IMR-90 (cell line): ENCODE measurements at regions not wholly inside any gene's neighbourhood (a gene's known extent, or its start where the extent isn't known, plus 50 kb on each side); places are given as distances from the start of the nearest gene placed in this dataset.

ENCODE experiments used
- ATAC-seq: fragments of 200-7000 bp; cut with Tn5 transposase; 2 replicates; pipeline ENCODE4 v1.9.1; 2020; ENCODE audit warnings: low read depth, mild to moderate bottlenecking, moderate library complexity
- BruUV-seq: library from RNA; stranded (reverse); fragments of 400-500 nt; replicated peaks from 2 replicates; lab custom pipeline; 2021; lab: Mats Ljungman, UMichigan
- CTCF ChIA-PET: fragments of 300-600 bp; formaldehyde crosslinking; extraction: SDS; loops from one replicate; lab custom pipeline; 2021; ENCODE audit warnings: antibody characterized with exemption; lab: Yijun Ruan, JAX
- POLR2A ChIA-PET: fragments of 300-600 bp; sonication (Branson Sonifier 250); formaldehyde crosslinking; loops from one replicate; lab custom pipeline; 2022; ENCODE audit warnings: antibody characterized with exemption; ENCODE audit not compliant: unreplicated experiment; lab: Charles Lee
- DNase-seq: peaks from one replicate; pipeline ENCODE4 v3.0.0; 2013
- H2AFZ ChIP-seq: replicated peaks from 2 replicates; pipeline ENCODE3; 2013; ENCODE audit warnings: low read length, mild to moderate bottlenecking; ENCODE audit not compliant: poor library complexity
- H2AK5ac ChIP-seq: 2 replicates; pipeline ENCODE4 v1.6.1; 2013; ENCODE audit warnings: low read depth, low read length, inconsistent platforms
- H2AK9ac ChIP-seq: replicated peaks from 2 replicates; pipeline ENCODE3; 2013; ENCODE audit warnings: mild to moderate bottlenecking, low read depth, low read length, moderate library complexity; ENCODE audit not compliant: poor library complexity
- H2BK120ac ChIP-seq: 2 replicates; pipeline ENCODE4 v1.6.1; 2013; ENCODE audit warnings: low read depth, low read length, inconsistent platforms
- H2BK15ac ChIP-seq: 3 replicates; pipeline ENCODE4 v1.6.1; 2013; ENCODE audit warnings: low read depth, low read length, inconsistent platforms
- H2BK20ac ChIP-seq: 2 replicates; pipeline ENCODE4 v1.6.1; 2013; ENCODE audit warnings: low read depth, mild to moderate bottlenecking, inconsistent platforms, low read length, moderate library complexity
- H2BK5ac ChIP-seq: 2 replicates; pipeline ENCODE4 v1.6.1; 2013; ENCODE audit warnings: mild to moderate bottlenecking, low read depth, low read length, inconsistent platforms; ENCODE audit not compliant: poor library complexity, severe bottlenecking
- H3K14ac ChIP-seq: replicated peaks from 2 replicates; pipeline ENCODE4 v1.6.1; 2013; ENCODE audit warnings: low read depth, low read length, inconsistent platforms
- H3K18ac ChIP-seq: 2 replicates; pipeline ENCODE4 v1.6.1; 2013; ENCODE audit warnings: low read depth, low read length, control low read depth
- H3K23ac ChIP-seq: 2 replicates; pipeline ENCODE4 v1.6.1; 2013; ENCODE audit warnings: low read depth, low read length, inconsistent platforms
- H3K27ac ChIP-seq: 2 replicates; pipeline ENCODE4 v1.5.1; 2013; ENCODE audit warnings: mild to moderate bottlenecking, control low read depth, low read length; ENCODE audit not compliant: insufficient read depth
- H3K27me3 ChIP-seq: 2 replicates; pipeline ENCODE4 v1.6.1; 2013; ENCODE audit warnings: low read length; ENCODE audit not compliant: control insufficient read depth, insufficient read depth
- H3K36me3 ChIP-seq: 2 replicates; pipeline ENCODE4 v1.6.1; 2013; ENCODE audit warnings: low read length, mixed read lengths; ENCODE audit not compliant: control insufficient read depth, insufficient read depth
- H3K4ac ChIP-seq: 2 replicates; pipeline ENCODE4 v1.6.1; 2013; ENCODE audit warnings: low read depth, low read length, inconsistent platforms
- H3K4me1 ChIP-seq: 2 replicates; pipeline ENCODE4 v1.6.1; 2013; ENCODE audit warnings: low read length, mixed read lengths; ENCODE audit not compliant: control insufficient read depth, insufficient read depth
- H3K4me2 ChIP-seq: 2 replicates; pipeline ENCODE4 v1.6.1; 2013; ENCODE audit warnings: low read depth, mild to moderate bottlenecking, control low read depth, low read length, moderate library complexity
- H3K4me3 ChIP-seq: 2 replicates; pipeline ENCODE4 v1.5.1; 2013; ENCODE audit warnings: low read depth, mild to moderate bottlenecking, control low read depth, low read length, moderate library complexity; ENCODE audit not compliant: insufficient read depth
- H3K56ac ChIP-seq: 2 replicates; pipeline ENCODE4 v1.6.1; 2013; ENCODE audit warnings: low read length, inconsistent platforms; ENCODE audit not compliant: insufficient read depth; ENCODE audit errors: extremely low read depth
- H3K79me1 ChIP-seq, 2 experiments: 2 replicates each; pipeline ENCODE4 v1.6.1; 2013; ENCODE audit warnings: low read length in 2 of 2, inconsistent platforms in 1 of 2, low read depth in 1 of 2
- H3K9ac ChIP-seq: 2 replicates; pipeline ENCODE4 v1.6.1; 2013; ENCODE audit warnings: low read depth, low read length, control low read depth
- H3K9me1 ChIP-seq: 2 replicates; pipeline ENCODE4 v1.6.1; 2013; ENCODE audit warnings: low read length, inconsistent platforms; ENCODE audit not compliant: insufficient read depth
- H3K9me3 ChIP-seq: 2 replicates; pipeline ENCODE4 v1.6.1; 2013; ENCODE audit warnings: low read length; ENCODE audit not compliant: control insufficient read depth, insufficient read depth
- H4K20me1 ChIP-seq: 2 replicates; pipeline ENCODE4 v1.6.1; 2013; ENCODE audit warnings: low read length, inconsistent platforms; ENCODE audit not compliant: insufficient read depth
- H4K5ac ChIP-seq: 2 replicates; pipeline ENCODE4 v1.6.1; 2013; ENCODE audit warnings: mild to moderate bottlenecking, low read depth, low read length, control low read depth
- H4K8ac ChIP-seq, 2 experiments: 2 replicates each; pipeline ENCODE4 v1.6.1; 2013; ENCODE audit warnings: low read depth in 2 of 2, low read length in 2 of 2, control low read depth in 1 of 2, inconsistent platforms in 1 of 2
- H4K91ac ChIP-seq: 2 replicates; pipeline ENCODE4 v1.6.1; 2013; ENCODE audit warnings: low read depth, low read length, inconsistent platforms; ENCODE audit not compliant: insufficient read depth
- CHD1 ChIP-seq: IDR thresholded peaks from 2 replicates; pipeline ENCODE4 v1.6.1; 2012; ENCODE audit warnings: low read depth, low read length, improper control_type of control experiment
- MAZ ChIP-seq: IDR thresholded peaks from 2 replicates; pipeline ENCODE4 v1.6.1; 2012; ENCODE audit warnings: low read depth, mild to moderate bottlenecking, low read length, improper control_type of control experiment, moderate library complexity, borderline replicate concordance
- RAD21 ChIP-seq: IDR thresholded peaks from 2 replicates; pipeline ENCODE4 v1.6.1; 2012; ENCODE audit warnings: low read length, improper control_type of control experiment
- RCOR1 ChIP-seq: IDR thresholded peaks from 2 replicates; pipeline ENCODE4 v1.6.1; 2012; ENCODE audit warnings: mild to moderate bottlenecking, low read length, improper control_type of control experiment; ENCODE audit not compliant: insufficient replicate concordance
- RFX5 ChIP-seq: IDR thresholded peaks from 2 replicates; pipeline ENCODE4 v1.8.0; 2012; ENCODE audit warnings: low read depth, mild to moderate bottlenecking, low read length, moderate library complexity
- WGBS, 2 experiments: methylation state at CpG; one replicate each; pipeline versions ENCODE4 v1.1.5 to v1.1.7; 2013; ENCODE audit warnings: missing lambda C conversion rate in 2 of 2; ENCODE audit not compliant: insufficient read length in 1 of 2; ENCODE audit errors: extremely low coverage in 2 of 2; 5-methylcytosine and 5-hydroxymethylcytosine counted together
- dilution Hi-C: fragments of 300-500 bp; cut with HindIII; formaldehyde crosslinking; loops from one replicate; pipeline ENCODE4 v1.14.3; 2018; ENCODE audit warnings: low sequenced_read_pairs; ENCODE audit not compliant: unreplicated experiment
- in situ Hi-C: fragments of 300-500 bp; cut with MboI; formaldehyde crosslinking; loops from 3 replicates; pipeline ENCODE4 v1.14.3; 2019; ENCODE audit warnings: low sequenced_read_pairs, inconsistent platforms, mixed read lengths
- intact Hi-C: fragments of 100-400 bp; cut with micrococcal nuclease; formaldehyde crosslinking; loops from 2 replicates; pipeline ENCODE4 v1.10.0; 2022
- TF ChIP-seq, protein P1 (sequence below): fragments of 150-350 bp; IDR thresholded peaks from 2 replicates; pipeline ENCODE4 v1.6.1; 2016; ENCODE audit warnings: low read depth, mild to moderate bottlenecking, low read length, moderate library complexity, borderline replicate concordance

DNA sequence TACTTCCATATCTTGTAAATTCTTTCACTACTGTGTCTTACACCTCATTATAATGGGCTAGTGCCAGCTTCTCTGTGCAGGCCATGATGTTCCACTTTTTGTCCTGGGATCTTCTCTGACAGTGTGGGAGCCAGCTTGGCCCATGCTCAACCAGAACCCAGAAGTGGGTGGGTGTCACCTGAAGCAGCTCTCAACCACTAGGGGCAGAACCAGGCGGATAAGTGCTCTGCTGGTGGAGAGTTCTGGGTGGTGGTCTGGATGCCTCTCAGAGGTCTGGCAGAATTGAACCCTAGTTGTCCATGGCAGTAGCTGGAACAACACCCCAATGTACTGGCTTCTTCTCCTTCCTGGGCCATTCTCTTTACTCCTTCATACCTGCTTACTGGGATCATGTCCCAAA is 254.1 kb upstream of the N4BP1 start:
- Histone ChIP-seq H3K9me1 (no peaks in the 10 kb centered on the region), H3K4me3 (no peak overlapping the region), H3K27ac (no peak overlapping the region), H3K4ac (no peak overlapping the region), H2BK15ac (no peak overlapping the region), H3K27me3 (no peaks in the 10 kb centered on the region), H3K79me1 (no peaks in the 10 kb centered on the region), H3K23ac (no peak overlapping the region), H4K5ac (no peak overlapping the region), H3K9me3 (no peaks in the 10 kb centered on the region), H2BK20ac (no peak overlapping the region), H3K14ac (no peak overlapping the region), H2AK5ac (no peak overlapping the region), H2AFZ (no peak overlapping the region), H3K56ac (no peak overlapping the region), H3K4me2 (no peak overlapping the region), H4K20me1 (no peaks in the 10 kb centered on the region), H4K8ac (no peak overlapping the region), H2BK120ac (no peak overlapping the region), H3K4me1 (no peaks in the 10 kb centered on the region), H2BK5ac (no peak overlapping the region), H2AK9ac (no peak overlapping the region), H4K91ac (no peak overlapping the region), H3K9ac (no peak overlapping the region), H3K18ac (no peak overlapping the region), H3K36me3 (no peaks in the 10 kb centered on the region)
- DNase-seq (no peak), ATAC-seq (no peak)
- in situ Hi-C loops (no loop called here), intact Hi-C loops (no loop called here), dilution Hi-C loops (no loop called here)
- TF ChIP-seq RAD21 (no peak), CHD1 (no peak), RFX5 (no peak), RCOR1 (no peak), MAZ (no peak)
- TF ChIP-seq, protein P1, sequence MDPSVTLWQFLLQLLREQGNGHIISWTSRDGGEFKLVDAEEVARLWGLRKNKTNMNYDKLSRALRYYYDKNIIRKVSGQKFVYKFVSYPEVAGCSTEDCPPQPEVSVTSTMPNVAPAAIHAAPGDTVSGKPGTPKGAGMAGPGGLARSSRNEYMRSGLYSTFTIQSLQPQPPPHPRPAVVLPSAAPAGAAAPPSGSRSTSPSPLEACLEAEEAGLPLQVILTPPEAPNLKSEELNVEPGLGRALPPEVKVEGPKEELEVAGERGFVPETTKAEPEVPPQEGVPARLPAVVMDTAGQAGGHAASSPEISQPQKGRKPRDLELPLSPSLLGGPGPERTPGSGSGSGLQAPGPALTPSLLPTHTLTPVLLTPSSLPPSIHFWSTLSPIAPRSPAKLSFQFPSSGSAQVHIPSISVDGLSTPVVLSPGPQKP, result no peak
- WGBS, 2 experiments, result no CpG with 5 or more reads among the region's 1 CpG
- BruUV-seq, result no TSS peak
- CTCF ChIA-PET, result no interaction called here
- POLR2A ChIA-PET, result no interaction called here
